ENCODE measurements at regions not wholly inside any gene's neighbourhood (a gene's known extent, or its start where the extent isn't known, plus 50 kb on each side); places are given as distances from the start of the nearest gene placed in this dataset.
"Not testable (repeated sequence)": the region's sequence is repeated elsewhere in the genome, so short reads cannot be mapped to it uniquely, and the experiment has no call there.

DNA sequence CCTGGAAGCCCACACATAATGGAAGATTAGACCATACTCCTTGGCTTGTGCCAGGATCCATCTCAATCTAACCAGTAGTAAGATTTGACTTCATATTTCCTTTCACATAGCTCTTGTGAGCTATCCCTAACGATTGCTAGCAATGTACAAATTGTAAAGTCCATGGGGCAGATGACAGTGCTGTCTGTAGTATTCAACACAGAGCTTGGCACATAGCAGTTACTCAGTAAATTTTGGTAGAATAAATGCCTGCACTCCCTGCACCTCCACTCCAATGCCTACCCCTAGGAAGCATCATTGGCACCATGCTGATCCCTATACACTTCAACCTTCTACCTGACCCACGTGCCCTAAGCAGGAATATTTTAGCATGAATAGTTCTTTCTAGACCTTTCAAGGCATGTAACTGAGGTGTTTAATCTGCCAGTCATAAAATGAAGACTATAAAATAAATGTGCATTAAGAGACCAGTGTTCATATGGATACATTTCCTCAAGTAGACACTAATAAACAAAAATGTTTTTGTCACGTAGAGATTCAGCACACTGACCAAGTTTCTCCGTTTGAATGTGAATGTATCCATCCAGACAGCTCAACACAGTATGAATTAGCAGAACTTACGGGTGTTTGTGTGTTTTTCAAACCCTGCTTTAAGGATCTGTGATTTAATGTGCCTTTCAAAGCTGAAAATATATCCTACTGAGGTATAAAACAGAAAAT is 98.8 kb downstream of the BMP4 start:
- no peak for DNase-seq (ENCODE audit: low spot score)

DNA sequence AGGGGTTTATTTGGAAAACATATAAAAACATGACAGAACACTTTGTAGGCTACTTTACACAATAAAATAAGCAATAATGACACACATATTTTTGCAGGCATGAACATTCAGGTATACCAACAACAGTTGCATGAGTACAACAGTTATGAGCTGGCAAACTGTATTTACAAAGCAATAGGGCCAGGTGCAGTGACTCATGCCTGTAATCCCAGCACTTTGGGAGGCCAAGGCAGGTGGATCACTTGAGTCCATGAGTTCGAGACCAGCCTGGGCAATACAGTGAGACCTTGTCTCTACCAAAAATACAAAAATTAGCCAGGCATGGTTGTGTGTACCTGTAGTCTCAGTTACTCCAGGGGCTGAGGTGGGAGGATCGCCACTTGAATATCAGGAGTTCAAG is 101.1 kb downstream of the BMP4 start:
- no peak for DNase-seq (ENCODE audit: low spot score)

DNA sequence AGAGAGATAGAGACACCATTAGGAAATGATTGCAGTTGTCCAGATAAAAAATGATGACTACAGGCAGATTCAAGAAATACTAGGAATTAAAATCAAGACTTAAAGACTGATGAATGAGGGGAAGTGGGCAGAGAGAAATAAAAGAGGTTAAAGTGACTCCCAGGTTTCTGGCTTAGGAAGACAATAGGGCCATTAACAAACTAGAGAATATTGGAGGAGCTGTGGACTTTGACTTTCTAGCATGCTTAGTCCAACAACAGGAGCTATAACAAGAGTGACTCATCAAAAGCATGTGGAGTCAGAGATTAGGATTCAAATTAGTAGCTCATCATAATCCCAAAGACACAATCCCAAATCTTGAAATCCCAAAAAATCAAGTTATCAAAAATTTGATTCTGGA is 101.5 kb downstream of the BMP4 start:
- DNase-seq (ENCODE audit: low spot score): peak; percentile 34

DNA sequence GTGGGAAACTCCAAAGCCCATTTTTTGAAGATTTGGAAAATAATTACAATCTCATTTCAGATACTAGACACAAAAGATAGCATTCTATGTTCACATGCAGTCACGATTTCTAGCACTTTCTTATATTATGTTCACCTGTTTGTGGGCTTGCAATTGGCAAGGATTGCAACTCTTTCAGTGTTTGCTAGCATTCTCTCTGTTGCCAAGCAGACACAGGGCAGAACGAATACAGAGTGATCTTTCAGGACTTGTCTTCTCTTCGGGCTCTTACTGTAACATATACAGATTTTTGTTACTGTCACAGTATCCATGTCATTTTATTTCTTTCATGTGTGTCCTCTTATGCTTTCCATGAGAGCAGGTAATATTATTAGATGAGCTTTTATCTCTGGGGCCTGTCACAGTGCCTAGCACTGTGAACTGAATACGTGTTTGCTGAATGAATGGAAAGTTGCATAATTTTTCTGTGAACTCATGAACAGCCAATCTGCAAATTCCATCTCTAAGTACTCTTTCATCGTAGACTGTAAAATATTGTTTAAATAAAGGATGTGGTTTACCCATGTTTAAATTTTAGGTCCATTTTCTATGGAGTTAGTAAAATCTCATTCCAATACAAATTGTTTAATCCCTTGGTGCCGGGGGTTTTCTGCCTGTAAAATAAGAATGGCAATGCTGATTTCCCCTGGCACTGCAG is 105.1 kb downstream of the BMP4 start:
- DNase-seq (ENCODE audit: low spot score): peak; percentile 15

DNA sequence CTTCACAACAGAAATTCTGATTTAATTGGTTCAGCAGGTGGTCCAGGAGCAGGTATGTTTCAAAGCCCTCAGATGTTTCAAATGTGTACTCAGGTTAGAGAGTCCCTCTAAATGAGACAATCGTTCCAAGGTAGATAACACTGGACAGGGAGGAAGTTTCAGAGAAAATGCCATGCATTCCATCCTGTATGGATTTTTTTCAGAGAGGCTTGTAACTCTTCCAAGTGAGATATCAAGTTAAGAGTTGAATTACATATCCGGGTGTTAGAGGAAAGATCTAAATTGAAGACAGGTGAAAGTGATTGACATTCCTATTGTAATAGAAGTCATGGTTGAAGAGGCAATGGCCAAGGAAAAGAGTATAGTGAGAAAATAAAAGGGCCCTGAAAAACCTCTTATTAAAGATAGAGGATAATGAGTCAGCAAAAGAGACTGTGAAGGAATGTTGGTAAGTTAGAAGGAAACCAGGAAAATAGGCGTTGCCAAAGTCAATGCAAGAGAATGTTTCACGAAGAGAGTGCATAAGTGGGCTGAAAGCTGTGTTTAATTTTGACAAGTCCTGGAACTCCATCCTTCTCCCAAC is 105.8 kb downstream of the BMP4 start:
- peak; percentile 53 for DNase-seq (ENCODE audit: low spot score)

DNA sequence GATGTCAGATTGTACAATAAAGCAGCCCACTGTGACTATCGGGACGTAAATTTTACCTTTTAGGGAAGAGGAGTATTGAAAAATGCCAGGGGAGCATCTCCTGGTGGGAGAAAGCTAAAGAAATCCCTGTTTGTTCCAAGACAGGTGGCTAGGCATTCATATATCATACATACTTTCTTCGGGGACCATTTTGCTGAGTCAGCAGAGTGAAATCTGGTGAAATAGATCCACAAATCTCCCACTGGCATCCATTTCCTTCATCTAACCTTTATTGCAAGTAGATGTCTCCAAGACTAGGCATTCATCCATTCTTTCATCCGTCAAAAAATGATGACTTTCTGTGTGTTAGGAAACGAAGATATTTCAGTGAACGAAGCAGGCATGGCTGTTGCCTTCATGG is 107.1 kb downstream of the BMP4 start:
- no peak for DNase-seq (ENCODE audit: low spot score)

DNA sequence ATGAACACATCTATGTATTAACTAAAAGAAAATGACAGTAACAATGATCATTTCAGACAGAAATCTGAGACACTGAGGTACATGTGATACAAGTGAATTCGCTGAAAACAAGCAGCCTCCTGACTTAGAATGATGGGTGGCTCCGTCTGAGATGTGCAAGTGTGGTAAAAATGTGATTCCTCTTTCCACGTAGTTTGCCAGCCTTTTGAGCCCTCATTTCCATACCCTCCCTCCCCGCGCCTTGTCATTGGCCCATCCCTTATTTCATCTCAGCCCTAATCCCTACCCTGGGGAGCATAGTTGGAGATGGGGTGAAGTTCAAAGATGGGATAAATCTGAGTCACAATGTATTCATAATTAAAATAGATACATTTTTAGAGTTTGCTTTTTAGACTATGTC is 107.8 kb downstream of the BMP4 start:
- no peak for DNase-seq (ENCODE audit: low spot score)

DNA sequence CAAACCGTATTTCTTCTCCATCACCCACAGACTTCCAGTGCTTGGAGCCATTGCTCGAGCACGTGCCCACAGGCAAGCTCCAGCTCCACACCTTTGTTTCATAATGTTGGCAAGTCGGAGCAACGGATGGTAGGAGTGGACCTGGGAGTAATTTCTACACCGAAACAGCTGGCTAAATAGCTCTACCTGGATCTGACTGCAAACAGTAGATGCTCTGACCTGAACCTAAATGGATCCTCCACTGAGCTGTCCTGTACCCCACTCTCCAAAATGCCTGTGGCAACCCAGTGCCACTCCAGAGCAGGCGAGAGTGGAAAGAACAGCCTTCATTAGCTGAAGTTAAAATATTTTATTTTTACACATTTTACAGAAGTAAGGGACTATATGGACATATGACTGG is 108.7 kb downstream of the BMP4 start:
- no peak for DNase-seq (ENCODE audit: low spot score)

DNA sequence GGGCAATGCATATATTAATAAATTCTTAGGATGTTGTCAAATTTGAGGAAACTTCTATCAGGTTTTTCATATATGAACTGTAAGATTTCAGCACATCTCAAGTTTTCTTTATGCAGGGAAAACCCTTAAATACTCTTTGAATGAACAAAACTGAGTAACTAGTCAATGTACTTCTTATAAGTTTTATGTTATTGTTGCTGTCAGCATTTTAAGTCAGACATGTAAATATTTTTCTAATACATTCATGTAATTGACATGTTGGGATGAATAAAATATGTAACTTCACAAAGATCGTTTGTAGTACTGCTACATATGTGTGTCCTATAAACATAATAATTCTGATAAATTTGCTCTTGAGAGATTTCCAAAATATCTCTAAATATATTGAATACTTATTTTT is 109.6 kb downstream of the BMP4 start:
- DNase-seq (ENCODE audit: low spot score): no peak

DNA sequence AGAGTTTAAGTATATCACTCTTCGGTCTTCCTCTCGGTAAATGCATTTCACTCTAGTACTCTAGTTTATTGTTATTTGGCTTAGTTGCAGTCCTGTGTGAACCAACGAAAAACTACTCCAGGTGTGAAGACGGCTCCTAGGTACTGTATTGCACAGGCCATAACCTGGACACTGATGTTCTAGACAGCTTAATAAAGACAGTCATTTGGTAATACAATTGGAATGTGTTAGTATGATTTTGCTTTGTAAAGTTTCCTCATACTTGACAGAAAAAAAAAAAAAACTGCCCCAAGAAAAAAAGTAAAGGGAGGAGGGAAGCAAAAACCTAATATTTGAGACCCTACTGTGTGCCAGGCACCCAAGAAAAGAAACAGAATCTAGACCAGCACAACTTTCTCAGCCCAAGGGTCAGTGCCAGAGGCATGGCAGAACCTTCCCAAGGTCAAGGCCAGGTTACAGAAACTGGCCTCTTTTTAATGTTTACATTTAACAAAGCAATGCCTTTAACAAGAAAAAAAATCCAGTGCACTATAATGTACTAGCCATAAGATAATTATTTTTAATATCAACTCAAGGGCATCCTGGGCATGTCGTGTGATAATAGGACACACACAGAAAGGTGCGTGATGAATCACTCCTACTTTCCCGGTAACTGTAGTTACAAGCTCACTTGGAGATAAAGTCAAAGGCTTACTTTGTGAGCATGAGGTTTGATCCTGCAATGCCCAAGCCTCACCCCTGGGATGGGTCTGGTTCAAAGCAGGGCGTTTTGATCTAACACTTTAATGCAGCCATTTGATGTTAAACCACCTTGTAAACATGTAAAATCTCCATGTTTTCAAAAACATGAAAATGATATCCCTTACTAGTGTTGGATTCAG is 110.6 kb downstream of the BMP4 start:
- peak; percentile 22 for DNase-seq (ENCODE audit: low spot score)

DNA sequence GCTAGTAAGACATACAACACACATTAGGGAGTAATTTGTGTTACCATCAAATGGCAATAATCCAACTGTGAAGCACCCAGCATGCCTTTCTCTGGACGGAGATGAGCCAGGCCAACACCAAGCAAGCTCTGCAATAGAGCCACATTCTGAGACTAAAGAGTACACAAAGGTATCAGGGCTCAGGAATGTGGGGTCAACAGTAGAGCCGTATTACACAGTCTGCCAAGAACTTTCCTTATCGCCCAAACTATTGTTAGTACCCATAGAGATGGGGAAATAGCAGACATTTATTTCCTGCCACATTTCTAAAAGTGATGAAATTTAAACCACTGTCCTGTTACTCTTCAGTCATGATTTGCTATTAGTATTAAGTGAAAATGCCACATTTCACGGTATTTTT is 113.7 kb downstream of the BMP4 start:
- DNase-seq (ENCODE audit: low spot score): no peak

DNA sequence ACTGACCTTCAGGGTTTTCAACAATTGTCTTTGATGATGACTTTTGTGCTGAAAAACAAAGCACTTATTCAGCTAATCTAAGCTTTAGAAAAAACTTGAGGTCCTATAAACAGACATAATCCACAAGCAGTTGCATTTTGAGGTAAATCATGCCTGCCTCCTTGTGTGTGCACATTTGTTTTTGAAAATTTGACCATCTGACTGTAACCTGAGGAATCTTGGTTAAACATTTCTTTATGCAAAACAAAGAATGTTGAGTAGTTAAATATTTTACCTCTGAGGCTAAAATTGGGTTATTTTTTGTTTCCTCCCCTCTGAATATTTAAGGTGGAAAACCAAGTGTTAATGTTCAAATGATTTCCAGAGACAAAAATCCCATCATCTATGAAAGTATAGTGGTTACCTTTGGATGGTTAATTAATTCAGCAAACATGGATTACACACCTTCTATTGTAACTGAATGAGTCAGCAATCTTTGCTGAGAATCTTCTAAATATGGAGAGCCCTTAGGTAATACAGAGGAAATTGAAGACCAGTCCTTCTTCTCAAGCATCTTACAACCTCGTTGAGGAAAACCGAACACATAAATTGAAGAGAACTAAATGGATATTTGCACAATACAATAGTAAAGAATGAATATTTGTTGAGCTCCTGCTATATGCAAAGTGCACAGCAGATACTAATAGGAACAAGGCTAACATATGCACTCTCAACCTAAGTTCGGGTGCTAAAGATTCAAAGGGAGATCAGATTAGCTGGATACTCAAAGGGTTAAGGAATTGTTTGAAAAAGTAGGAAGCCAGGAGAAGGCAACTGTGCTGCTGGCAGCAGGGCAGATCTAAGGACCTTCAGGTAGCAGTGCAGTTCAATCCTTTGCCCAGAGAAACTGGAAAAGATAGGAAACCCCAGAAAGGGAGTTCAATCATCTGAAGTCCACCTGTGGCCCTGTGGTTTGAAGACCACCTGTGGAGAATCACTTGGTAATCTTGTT is 115.2 kb downstream of the BMP4 start:
- DNase-seq (ENCODE audit: low spot score): no peak

DNA sequence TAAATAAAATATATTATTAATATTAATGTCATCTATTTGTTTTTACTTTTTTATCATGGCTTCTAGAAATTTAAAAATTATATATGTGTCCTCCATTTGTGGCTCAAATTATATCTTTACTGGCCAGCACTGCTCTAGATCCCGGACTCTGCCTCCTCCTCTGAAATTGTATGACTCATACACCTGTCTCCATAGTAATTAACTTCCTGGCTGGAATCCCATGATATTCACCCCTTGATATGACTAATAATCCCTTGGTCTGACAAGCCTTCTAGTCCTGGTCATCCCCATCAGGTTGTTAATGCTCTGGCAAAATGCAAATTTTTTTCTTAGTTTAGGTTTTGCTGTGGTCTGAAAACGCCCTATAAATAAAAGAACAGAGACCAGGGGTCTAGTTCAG is 116.2 kb downstream of the BMP4 start:
- peak; percentile 74 for DNase-seq (ENCODE audit: low spot score)

DNA sequence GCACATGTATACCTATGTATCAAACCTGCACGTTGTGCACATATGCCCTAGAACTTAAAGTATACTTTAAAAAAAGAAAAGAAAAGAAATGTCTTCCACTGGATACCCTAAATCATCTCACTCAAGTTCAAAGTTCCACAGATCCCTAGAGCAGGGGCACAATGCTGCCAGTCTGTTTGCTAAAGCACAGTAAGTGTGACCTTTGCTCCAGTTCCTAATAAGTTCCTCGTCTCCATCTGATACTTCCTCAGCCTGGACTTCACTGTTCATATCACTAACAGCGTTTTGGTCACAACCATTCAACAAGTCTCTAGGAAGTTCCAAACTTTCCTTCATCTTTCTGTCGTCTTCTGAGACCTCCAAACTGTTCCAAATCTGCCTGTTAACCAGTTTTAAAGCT is 118.3 kb downstream of the BMP4 start:
- no peak for DNase-seq (ENCODE audit: low spot score)

DNA sequence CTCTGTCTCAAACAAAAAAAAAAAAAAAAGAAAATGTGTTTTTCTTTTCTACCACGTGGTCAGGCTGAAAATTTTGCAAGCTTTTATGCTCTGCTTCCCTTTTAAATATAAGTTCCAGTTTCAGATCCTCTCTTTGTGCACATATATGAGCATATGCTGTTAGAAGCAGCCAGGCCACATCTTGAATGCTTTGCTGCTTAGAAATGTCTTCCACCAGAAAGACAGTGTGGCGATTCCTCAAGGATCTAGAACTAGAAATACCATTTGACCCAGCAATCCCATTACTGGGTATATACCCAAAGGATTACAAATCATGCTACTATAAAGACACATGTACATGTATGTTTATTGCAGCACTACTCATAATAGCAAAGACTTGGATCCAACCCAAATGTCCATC is 119.0 kb downstream of the BMP4 start:
- not testable (repeated sequence) for DNase-seq (ENCODE audit: low spot score)

DNA sequence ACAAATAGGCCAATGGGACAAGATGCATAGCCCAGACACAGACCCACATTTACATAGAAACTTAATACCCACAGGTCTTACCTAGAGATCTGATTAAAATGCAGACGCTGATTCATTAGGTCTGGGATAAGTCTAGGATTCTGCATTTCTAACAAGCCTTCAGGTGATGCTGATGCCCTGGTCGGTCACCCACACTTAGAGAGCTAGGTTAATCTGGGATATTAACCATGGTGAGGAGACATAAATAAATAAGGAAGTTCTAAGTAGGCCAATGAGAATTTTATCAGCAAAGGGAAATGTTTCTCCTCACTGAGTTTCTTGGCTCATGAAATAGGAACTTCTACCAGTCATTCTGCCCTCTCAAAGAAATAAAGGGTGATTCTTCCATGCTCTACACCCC is 120.1 kb downstream of the BMP4 start:
- DNase-seq (ENCODE audit: low spot score): no peak

DNA sequence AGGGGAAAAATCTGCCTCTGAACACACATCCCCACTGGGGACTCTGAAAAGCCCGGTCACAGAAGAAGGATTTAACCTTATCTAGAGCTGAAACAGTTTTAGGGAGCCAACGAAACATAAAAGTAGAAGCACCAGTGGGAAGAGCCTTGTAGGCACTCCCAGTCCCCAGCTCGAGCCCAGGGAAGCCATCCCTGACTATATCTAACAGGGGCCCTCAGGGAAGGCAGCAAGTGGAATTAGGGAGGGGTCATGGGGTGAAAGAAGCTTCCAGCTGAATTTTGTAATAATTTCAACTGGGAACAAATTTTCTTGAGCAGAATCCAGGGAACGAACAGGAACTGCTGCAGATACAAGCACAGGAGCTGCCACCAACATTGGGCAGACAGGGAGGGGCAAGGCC is 127.8 kb downstream of the BMP4 start:
- no peak for DNase-seq (ENCODE audit: low spot score)

DNA sequence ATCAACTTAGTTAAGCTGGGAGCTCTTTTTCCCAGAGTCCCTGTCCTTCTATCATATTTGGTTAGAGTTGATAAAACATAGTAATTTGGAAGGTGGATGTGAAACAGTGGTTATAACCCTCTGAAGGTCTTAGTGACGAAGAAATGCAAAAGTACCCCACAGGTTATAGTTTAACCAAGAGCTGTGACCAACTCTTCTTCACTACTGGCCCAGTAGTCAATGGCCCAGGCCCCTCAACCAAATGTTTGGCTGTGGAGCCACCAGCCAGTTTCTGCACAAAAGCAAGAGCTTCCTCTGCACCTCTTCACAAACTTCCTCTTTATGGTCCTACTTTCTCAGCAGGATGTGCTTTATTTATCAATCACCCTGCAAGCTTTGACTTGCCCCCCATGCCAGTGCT is 132.6 kb downstream of the BMP4 start:
- DNase-seq (ENCODE audit: low spot score): no peak

DNA sequence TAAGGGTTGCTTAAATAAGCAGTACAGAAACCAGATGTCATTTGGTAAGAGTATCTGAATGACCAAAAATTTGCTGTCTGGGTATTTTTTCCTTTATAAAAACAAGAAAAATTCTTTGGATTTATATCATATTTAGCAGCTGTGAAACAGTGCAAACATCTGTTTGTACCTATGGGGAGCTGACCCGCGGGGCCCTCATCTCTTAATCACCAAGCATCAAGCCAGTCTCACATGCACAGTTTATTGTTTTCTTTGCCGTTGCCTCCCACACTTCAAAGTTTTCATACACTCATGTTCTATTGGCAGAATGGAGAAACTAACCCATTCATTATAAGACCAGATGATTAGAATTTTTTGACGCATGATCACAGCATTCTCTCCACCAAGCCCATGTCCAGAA is 142.2 kb downstream of the BMP4 start:
- DNase-seq (ENCODE audit: low spot score): no peak

DNA sequence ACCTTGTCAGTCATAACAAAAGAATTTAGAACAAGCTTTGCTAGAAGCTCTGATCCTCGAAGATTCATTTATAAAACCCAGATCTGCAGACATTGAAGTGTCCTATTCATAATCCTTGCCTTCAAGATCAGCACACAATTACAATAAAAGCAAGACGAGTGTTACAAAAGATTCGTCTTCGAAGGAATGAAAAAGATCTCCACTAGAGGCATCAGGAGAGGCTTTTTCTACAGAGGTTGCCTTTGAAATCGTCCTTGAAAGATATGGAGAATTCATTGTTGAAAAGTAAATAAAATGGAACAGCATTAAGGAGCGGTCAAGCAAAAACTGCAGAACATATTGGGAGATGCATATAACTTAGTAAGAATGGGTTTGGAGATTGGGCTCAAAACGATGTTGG is 146.4 kb downstream of the BMP4 start:
- no peak for DNase-seq (ENCODE audit: low spot score)

DNA sequence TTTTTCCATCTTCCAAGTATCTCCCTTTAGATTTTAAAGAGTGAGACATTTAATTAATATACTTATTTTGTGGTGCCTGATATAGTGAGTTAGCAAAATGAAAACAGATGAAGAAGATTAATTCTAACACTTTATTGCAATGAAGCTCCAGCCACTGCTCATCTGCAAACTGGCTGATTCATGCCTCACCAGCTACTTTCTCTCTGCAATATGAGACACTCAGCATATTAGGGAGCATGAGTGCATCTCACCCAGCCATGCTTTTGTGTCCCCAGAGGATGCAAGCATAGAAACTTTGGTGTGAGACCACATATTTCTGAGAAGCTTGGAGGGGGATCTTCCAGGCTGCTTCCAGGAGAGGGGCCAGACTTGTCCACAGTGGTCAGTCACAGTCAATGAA is 148.6 kb downstream of the BMP4 start:
- DNase-seq (ENCODE audit: low spot score): no peak

Measured in HT-29 (cell line).